Erythroblast (primary cell): ENCODE measurements at regions not wholly inside any gene's neighbourhood (a gene's known extent, or its start where the extent isn't known, plus 50 kb on each side); places are given as distances from the start of the nearest gene placed in this dataset.

Experiments
- GATA1 ChIP-seq: IDR thresholded peaks from 2 replicates; pipeline ENCODE4 v1.6.1; 2011; ENCODE audit warnings: low read depth, mild to moderate bottlenecking, control low read depth, low read length, moderate library complexity
- POLR2A ChIP-seq: IDR thresholded peaks from 2 replicates; pipeline ENCODE4 v1.6.1; 2011; ENCODE audit warnings: mild to moderate bottlenecking, low read length

GRCh38 chr3:139746481-139746880 lies 68.7 kb upstream of the NMNAT3 start:
- TF ChIP-seq POLR2A (no peak), GATA1 (no peak)
